ENCODE measurements at regions not wholly inside any gene's neighbourhood (a gene's known extent, or its start where the extent isn't known, plus 50 kb on each side); places are given as distances from the start of the nearest gene placed in this dataset.

DNA sequence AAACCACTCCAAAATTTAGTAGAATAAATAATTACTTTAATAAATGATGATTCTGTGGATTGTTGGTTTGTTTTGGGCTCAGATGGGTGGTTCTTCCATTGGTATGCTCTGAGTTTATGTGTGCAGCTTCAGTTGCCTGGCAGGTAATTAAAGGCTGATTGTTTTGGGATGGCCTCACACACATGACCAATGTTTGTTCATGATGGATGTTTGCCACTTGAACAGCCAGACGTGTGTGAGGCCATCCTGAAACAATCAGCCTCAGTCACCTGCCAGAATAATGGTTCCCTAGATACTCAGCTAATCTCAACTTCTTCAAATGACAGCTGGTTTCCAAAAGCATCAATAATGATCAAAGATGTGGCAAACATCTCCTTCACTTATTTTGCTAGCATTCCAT is 352.5 kb upstream of the GULP1 start:
- ATAC-seq (no peak), DNase-seq (no peak)
- H3K27ac ChIP-seq = no peak overlapping the region
- no peaks in the 10 kb centered on the region for H3K9me3 ChIP-seq
- intact Hi-C loops (cut with DNase I) = no loop called here
- TF ChIP-seq, protein P1, sequence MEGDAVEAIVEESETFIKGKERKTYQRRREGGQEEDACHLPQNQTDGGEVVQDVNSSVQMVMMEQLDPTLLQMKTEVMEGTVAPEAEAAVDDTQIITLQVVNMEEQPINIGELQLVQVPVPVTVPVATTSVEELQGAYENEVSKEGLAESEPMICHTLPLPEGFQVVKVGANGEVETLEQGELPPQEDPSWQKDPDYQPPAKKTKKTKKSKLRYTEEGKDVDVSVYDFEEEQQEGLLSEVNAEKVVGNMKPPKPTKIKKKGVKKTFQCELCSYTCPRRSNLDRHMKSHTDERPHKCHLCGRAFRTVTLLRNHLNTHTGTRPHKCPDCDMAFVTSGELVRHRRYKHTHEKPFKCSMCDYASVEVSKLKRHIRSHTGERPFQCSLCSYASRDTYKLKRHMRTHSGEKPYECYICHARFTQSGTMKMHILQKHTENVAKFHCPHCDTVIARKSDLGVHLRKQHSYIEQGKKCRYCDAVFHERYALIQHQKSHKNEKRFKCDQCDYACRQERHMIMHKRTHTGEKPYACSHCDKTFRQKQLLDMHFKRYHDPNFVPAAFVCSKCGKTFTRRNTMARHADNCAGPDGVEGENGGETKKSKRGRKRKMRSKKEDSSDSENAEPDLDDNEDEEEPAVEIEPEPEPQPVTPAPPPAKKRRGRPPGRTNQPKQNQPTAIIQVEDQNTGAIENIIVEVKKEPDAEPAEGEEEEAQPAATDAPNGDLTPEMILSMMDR (IDR thresholded peaks at IDR 0.05) = no peak
- H3K4me3 ChIP-seq = no peak overlapping the region
- H3K27me3 ChIP-seq = no peaks in the 10 kb centered on the region
- no peaks in the 10 kb centered on the region for H3K36me3 ChIP-seq
- no peaks in the 10 kb centered on the region for H3K4me1 ChIP-seq

GRCh38 chr2:187942876-187943275 is 348.8 kb upstream of the GULP1 start:
- no peaks in the 10 kb centered on the region for H3K4me1 ChIP-seq
- H3K27ac ChIP-seq = no peak overlapping the region
- no peak for DNase-seq
- H3K9me3 ChIP-seq = no peaks in the 10 kb centered on the region
- no peak overlapping the region for H3K4me3 ChIP-seq
- ATAC-seq = no peak
- intact Hi-C loops (cut with DNase I) = no loop called here
- TF ChIP-seq, protein P1 (IDR thresholded peaks at IDR 0.05) = no peak
- no peaks in the 10 kb centered on the region for H3K36me3 ChIP-seq
- H3K27me3 ChIP-seq = no peaks in the 10 kb centered on the region

- Histone ChIP-seq H3K36me3 (no peaks in the 10 kb centered on the region), H3K4me3 (no peak overlapping the region), H3K9me3 (no peaks in the 10 kb centered on the region), H3K27me3 (no peaks in the 10 kb centered on the region), H3K27ac (no peak overlapping the region), H3K4me1 (no peaks in the 10 kb centered on the region)
- ATAC-seq = no peak
- TF ChIP-seq, protein P1 (IDR thresholded peaks at IDR 0.05) = no peak
- DNase-seq = no peak
- intact Hi-C loops (cut with DNase I) = no loop called here
Measured at GRCh38 chr2:187943772-187944369, 347.8 kb upstream of the GULP1 start.

DNA sequence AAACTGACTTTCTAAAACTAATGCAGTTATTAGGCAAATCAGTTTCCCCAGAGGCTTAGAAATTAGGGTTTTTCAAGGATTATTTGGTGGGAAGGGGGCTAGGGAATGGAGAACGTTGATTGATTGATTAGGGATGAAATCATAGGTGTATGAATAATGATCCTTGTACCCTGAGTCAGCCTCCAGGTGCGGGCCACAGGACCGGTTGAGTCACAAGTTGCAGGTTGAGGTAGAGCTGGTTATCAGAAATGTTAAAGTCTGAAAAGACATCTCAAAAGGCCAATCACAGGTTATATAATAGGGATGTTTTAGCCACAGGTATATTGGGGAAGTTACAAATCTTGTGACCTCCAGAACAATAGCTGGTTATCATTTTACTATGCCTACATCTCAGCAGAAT is 341.8 kb upstream of the GULP1 start:
- ATAC-seq = no peak
- intact Hi-C loops (cut with DNase I) = no loop called here
- TF ChIP-seq, protein P1 (IDR thresholded peaks at IDR 0.05) = no peak

GRCh38 chr2:187951470-187952218 is 340.0 kb upstream of the GULP1 start:
- H3K27me3 ChIP-seq = no peaks in the 10 kb centered on the region
- TF ChIP-seq, protein P1 (IDR thresholded peaks at IDR 0.05) = no peak
- ATAC-seq (no peak), DNase-seq (no peak)
- H3K4me3 ChIP-seq = no peak overlapping the region
- H3K27ac ChIP-seq = no peak overlapping the region
- intact Hi-C loops (cut with DNase I) = no loop called here
- H3K4me1 ChIP-seq = no peaks in the 10 kb centered on the region
- no peaks in the 10 kb centered on the region for H3K9me3 ChIP-seq
- no peaks in the 10 kb centered on the region for H3K36me3 ChIP-seq

More for the DNA sequence above, 341.8 kb upstream of the GULP1 start:
- Histone ChIP-seq H3K4me1 (no peaks in the 10 kb centered on the region), H3K9me3 (no peaks in the 10 kb centered on the region), H3K36me3 (no peaks in the 10 kb centered on the region), H3K27me3 (no peaks in the 10 kb centered on the region), H3K4me3 (no peak overlapping the region), H3K27ac (no peak overlapping the region)
- DNase-seq = no peak
